ENCODE measurements at regions not wholly inside any gene's neighbourhood (a gene's known extent, or its start where the extent isn't known, plus 50 kb on each side); places are given as distances from the start of the nearest gene placed in this dataset.
"Not testable (repeated sequence)": the region's sequence is repeated elsewhere in the genome, so short reads cannot be mapped to it uniquely, and the experiment has no call there.

GRCh38 chr12:97048421-97049035, 141.5 kb downstream of the NEDD1 start:
- H3K27ac ChIP-seq, result no peak overlapping the region
- 19 to 95% (median 70%) methylated on average over 1 to 4 of the region's 4 CpGs; no CpG with 5 or more reads in 2 of the 10 experiments for WGBS, 10 experiments
- no peak for ATAC-seq (replicated peaks in 6 of 8)
- in situ Hi-C loops (cut with MboI; ENCODE audit: low pct_unique_long_range_greater_than_20kb in 2 of 9, low sequenced_read_pairs in 9 of 9, unreplicated experiment in 9 of 9), result no loop called here
- H3K4me3 ChIP-seq, result no peak overlapping the region
- peaks cover 18 to 27% of the 10 kb centered on the region in 2 donors for H3K4me1 ChIP-seq (replicated peaks in 1 of 2)

GRCh38 chr12:97050509-97050908, 143.5 kb downstream of the NEDD1 start:
- H3K4me1 ChIP-seq (replicated peaks in 1 of 2), result peaks cover 18 to 27% of the 10 kb centered on the region in 2 donors
- WGBS, 10 experiments, result 0 to 100% (median 72%) methylated on average over 2 to 5 of the region's 5 CpGs; no CpG with 5 or more reads in 2 of the 10 experiments
- H3K27ac ChIP-seq, result no peak overlapping the region
- peak in 3 of 8 experiments; percentile 57 to 62 (median 60) for ATAC-seq (replicated peaks in 6 of 8)
- no peak overlapping the region for H3K4me3 ChIP-seq
- in situ Hi-C loops (cut with MboI; ENCODE audit: low pct_unique_long_range_greater_than_20kb in 2 of 9, low sequenced_read_pairs in 9 of 9, unreplicated experiment in 9 of 9), result no loop called here

- ATAC-seq (replicated peaks in 6 of 8), result peak in 4 of 8 experiments; percentile 24 to 64 (median 39)
- WGBS, 10 experiments, result 5 to 100% (median 38%) methylated on average over 1 to 2 of the region's 2 CpGs; no CpG with 5 or more reads in 1 of the 10 experiments
- peak overlapping the region in 1 of 2 donors; percentile 8 for H3K27ac ChIP-seq
- in situ Hi-C loops (cut with MboI; ENCODE audit: low pct_unique_long_range_greater_than_20kb in 2 of 9, low sequenced_read_pairs in 9 of 9, unreplicated experiment in 9 of 9), result no loop called here
- H3K4me3 ChIP-seq, result no peak overlapping the region
- H3K4me1 ChIP-seq (replicated peaks in 1 of 2), result peaks cover 18 to 27% of the 10 kb centered on the region in 2 donors
Measured at GRCh38 chr12:97051341-97051740, 144.3 kb downstream of the NEDD1 start.

- ATAC-seq (replicated peaks in 6 of 8), result peak in 2 of 8 experiments; percentile 27 to 84
- H3K4me3 ChIP-seq, result no peak overlapping the region
- in situ Hi-C loops (cut with MboI; ENCODE audit: low pct_unique_long_range_greater_than_20kb in 2 of 9, low sequenced_read_pairs in 9 of 9, unreplicated experiment in 9 of 9), result no loop called here
- H3K27ac ChIP-seq, result no peak overlapping the region
- 8 to 90% (median 66%) methylated on average over 1 to 3 of the region's 3 CpGs for WGBS, 10 experiments
- H3K4me1 ChIP-seq (replicated peaks in 1 of 2), result peaks cover 0 to 6% of the 10 kb centered on the region in 2 donors
Measured at GRCh38 chr12:97061171-97061570, 154.1 kb downstream of the NEDD1 start.

GRCh38 chr12:97063292-97063935, 156.4 kb downstream of the NEDD1 start:
- Histone ChIP-seq H3K4me3 (no peak overlapping the region), H3K27ac (no peak overlapping the region), H3K4me1 (replicated peaks in 1 of 2) (peaks cover 0 to 6% of the 10 kb centered on the region in 2 donors)
- in situ Hi-C loops (cut with MboI; ENCODE audit: low pct_unique_long_range_greater_than_20kb in 2 of 9, low sequenced_read_pairs in 9 of 9, unreplicated experiment in 9 of 9), result no loop called here
- ATAC-seq (replicated peaks in 6 of 8), result peak in 1 of 8 experiments; percentile 64
- 0 to 100% (median 87%) methylated on average over 1 of the region's 1 CpG; no CpG with 5 or more reads in 4 of the 10 experiments for WGBS, 10 experiments

- no peak overlapping the region for H3K4me3 ChIP-seq
- H3K4me1 ChIP-seq (replicated peaks in 1 of 2), result peaks cover 13 to 17% of the 10 kb centered on the region in 2 donors
- in situ Hi-C loops (cut with MboI; ENCODE audit: low pct_unique_long_range_greater_than_20kb in 2 of 9, low sequenced_read_pairs in 9 of 9, unreplicated experiment in 9 of 9), result no loop called here
- peak in 5 of 8 experiments; percentile 64 to 90 (median 76) for ATAC-seq (replicated peaks in 6 of 8)
- peak overlapping the region; percentile 13 to 48 for H3K27ac ChIP-seq
- WGBS, 10 experiments, result 2 to 60% (median 21%) methylated on average over 1 to 6 of the region's 6 CpGs
Measured at GRCh38 chr12:97075161-97075933, 168.3 kb downstream of the NEDD1 start.

GRCh38 chr12:97075934-97076630, 169.0 kb downstream of the NEDD1 start:
- ATAC-seq (replicated peaks in 6 of 8), result peak in 5 of 8 experiments; percentile 24 to 58 (median 34)
- peaks cover 13 to 17% of the 10 kb centered on the region in 2 donors for H3K4me1 ChIP-seq (replicated peaks in 1 of 2)
- WGBS, 10 experiments, result 10 to 98% (median 81%) methylated on average over 3 to 6 of the region's 6 CpGs
- no peak overlapping the region for H3K4me3 ChIP-seq
- no peak overlapping the region for H3K27ac ChIP-seq
- in situ Hi-C loops (cut with MboI; ENCODE audit: low pct_unique_long_range_greater_than_20kb in 2 of 9, low sequenced_read_pairs in 9 of 9, unreplicated experiment in 9 of 9), result no loop called here

GRCh38 chr12:97076912-97077311, 169.9 kb downstream of the NEDD1 start:
- WGBS, 10 experiments, result 9 to 100% (median 89%) methylated on average over 2 to 8 of the region's 9 CpGs; no CpG with 5 or more reads in 2 of the 10 experiments
- in situ Hi-C loops (cut with MboI; ENCODE audit: low pct_unique_long_range_greater_than_20kb in 2 of 9, low sequenced_read_pairs in 9 of 9, unreplicated experiment in 9 of 9); H3K4me3 ChIP-seq; H3K27ac ChIP-seq; ATAC-seq (replicated peaks in 6 of 8): not testable (repeated sequence)
- peaks cover 13 to 17% of the 10 kb centered on the region in 2 donors for H3K4me1 ChIP-seq (replicated peaks in 1 of 2)

- no peak for ATAC-seq (replicated peaks in 6 of 8)
- in situ Hi-C loops (cut with MboI; ENCODE audit: low pct_unique_long_range_greater_than_20kb in 2 of 9, low sequenced_read_pairs in 9 of 9, unreplicated experiment in 9 of 9), result no loop called here
- H3K4me3 ChIP-seq, result no peak overlapping the region
- H3K27ac ChIP-seq, result no peak overlapping the region
- peaks cover 0 to 6% of the 10 kb centered on the region in 2 donors for H3K4me1 ChIP-seq (replicated peaks in 1 of 2)
Measured at GRCh38 chr12:97082029-97082428, 175.0 kb downstream of the NEDD1 start.

GRCh38 chr12:97093187-97093683, 186.2 kb downstream of the NEDD1 start:
- no peak overlapping the region for H3K27ac ChIP-seq
- 7 to 85% (median 59%) methylated on average over 2 to 6 of the region's 6 CpGs for WGBS, 10 experiments

GRCh38 chr12:97097734-97098133, 190.7 kb downstream of the NEDD1 start:
- H3K4me1 ChIP-seq (replicated peaks in 1 of 2), result peaks cover 0 to 3% of the 10 kb centered on the region in 2 donors
- no peak overlapping the region for H3K27ac ChIP-seq
- in situ Hi-C loops (cut with MboI; ENCODE audit: low pct_unique_long_range_greater_than_20kb in 2 of 9, low sequenced_read_pairs in 9 of 9, unreplicated experiment in 9 of 9), result no loop called here
- WGBS, 10 experiments, result 0 to 100% (median 33%) methylated on average over 1 of the region's 1 CpG; no CpG with 5 or more reads in 2 of the 10 experiments
- ATAC-seq (replicated peaks in 6 of 8), result no peak
- no peak overlapping the region for H3K4me3 ChIP-seq

More at GRCh38 chr12:97093187-97093683, 186.2 kb downstream of the NEDD1 start:
- ATAC-seq (replicated peaks in 6 of 8), result no peak
- Histone ChIP-seq H3K4me1 (replicated peaks in 1 of 2) (no peaks in the 10 kb centered on the region), H3K4me3 (no peak overlapping the region)
- in situ Hi-C loops (cut with MboI; ENCODE audit: low pct_unique_long_range_greater_than_20kb in 2 of 9, low sequenced_read_pairs in 9 of 9, unreplicated experiment in 9 of 9), result no loop called here

GRCh38 chr12:97109441-97109840, 202.4 kb downstream of the NEDD1 start:
- in situ Hi-C loops (cut with MboI; ENCODE audit: low pct_unique_long_range_greater_than_20kb in 2 of 9, low sequenced_read_pairs in 9 of 9, unreplicated experiment in 9 of 9), result no loop called here
- no peak overlapping the region for H3K27ac ChIP-seq
- no peak overlapping the region for H3K4me3 ChIP-seq
- no peak for ATAC-seq (replicated peaks in 6 of 8)
- peaks cover 5 to 12% of the 10 kb centered on the region in 2 donors for H3K4me1 ChIP-seq (replicated peaks in 1 of 2)
